ENCODE measurements at regions not wholly inside any gene's neighbourhood (a gene's known extent, or its start where the extent isn't known, plus 50 kb on each side); places are given as distances from the start of the nearest gene placed in this dataset. TPM values are rescaled to one million over a fixed set of nuclear protein-coding genes. Genes with fewer than 3 reads are reported as not detected.
"Not testable (repeated sequence)": the region's sequence is repeated elsewhere in the genome, so short reads cannot be mapped to it uniquely, and the experiment has no call there.

DNA sequence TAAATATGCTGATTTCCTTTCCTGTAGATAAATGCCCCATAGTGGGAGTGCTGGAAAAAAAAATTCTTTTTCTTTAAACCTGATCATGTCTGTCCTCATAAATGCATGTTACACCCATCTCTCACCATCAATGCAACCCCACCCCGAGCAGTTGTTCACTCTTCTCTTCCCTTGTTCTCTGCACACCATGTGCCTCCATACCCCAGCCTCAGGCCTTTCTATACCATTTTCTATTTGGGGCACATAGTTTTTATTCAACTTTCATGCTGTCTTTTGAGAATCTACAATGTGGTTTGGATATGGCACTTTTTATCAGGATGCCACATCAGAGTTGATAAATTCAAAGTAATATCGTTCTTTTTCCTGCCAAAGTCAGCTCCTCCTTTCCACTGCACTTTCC is 202.6 kb downstream of the POTED start:
- not testable (repeated sequence) for DNase-seq

DNA sequence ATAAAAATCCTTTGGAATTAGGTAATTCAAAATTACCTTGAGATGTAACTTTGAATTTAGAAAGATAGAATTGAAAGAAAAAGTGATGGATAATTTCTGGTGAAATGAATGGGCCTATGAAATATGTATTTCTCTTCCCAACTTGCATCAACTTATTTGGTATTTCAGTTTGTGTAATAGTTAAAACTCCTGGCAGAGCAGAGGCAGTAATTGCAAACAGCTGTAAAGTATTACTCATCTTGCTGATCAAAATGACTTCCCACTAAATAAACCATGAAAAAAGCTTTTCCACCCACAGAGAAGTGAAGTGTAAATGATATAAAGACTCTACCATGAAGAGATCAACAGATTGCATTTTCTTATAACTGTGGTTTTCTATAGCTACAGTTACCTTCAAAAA is 201.0 kb downstream of the POTED start:
- not testable (repeated sequence) for DNase-seq

DNA sequence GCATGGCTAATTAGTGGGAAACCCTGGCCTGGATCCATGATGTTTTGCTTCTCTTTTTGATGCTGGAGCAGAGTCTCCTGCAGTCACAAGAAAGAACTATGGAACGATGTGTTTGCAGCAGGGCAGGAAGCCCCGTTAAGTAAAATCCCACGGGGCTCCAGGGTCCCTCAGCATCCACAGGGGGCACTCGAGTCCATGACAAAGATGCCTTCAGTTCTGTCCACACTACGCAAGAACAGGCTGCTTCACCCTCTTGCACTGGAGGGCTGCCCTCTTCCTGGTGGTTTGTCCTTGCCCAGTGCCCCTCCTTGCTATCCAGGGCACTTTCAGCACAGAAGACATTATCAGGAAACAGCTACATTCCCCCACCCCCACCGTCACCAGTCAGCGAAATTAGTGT is 196.9 kb downstream of the POTED start:
- DNase-seq = not testable (repeated sequence)

DNA sequence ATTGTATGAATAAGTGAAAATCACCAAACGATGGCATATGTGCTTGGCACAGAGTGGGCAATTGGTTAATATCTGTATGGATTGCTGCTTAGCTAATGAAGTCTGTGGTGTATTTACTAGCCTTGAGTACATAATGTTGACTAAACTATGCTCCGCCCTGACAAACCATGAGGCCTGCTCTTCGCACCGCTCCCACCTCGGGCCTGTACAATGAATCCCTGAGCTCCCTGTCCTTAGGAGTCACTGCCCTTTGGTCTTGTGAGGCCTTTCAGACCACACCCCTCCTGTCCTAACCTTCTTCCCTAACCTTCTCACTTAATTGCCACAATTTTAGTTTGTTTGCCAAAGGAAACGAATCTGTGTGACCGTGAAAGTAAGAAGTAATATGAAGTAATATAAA is 193.2 kb downstream of the POTED start:
- not testable (repeated sequence) for DNase-seq

Small RNA genes lying in the stretch of these regions (small RNA-seq; reads per million reads assigned to genes)
- not detected for gene RNU6-954P (ENCODE audit: low replicate concordance)
- not detected for gene ZNF114P1 (ENCODE audit: low replicate concordance)

Measured in skin of body (tissue), 2 donors.